ENCODE measurements at regions not wholly inside any gene's neighbourhood (a gene's known extent, or its start where the extent isn't known, plus 50 kb on each side); places are given as distances from the start of the nearest gene placed in this dataset.

GRCh38 chr4:122203407-122203806, 51.3 kb downstream of the BLTP1 start:
- Mint-ChIP-seq H3K27me3 (no peaks in the 10 kb centered on the region), H3K4me3 (no peak overlapping the region), H3K27ac (no peak overlapping the region), H3K4me1 (no peaks in the 10 kb centered on the region), H3K9me3 (no peaks in the 10 kb centered on the region)
- ATAC-seq (no peak), DNase-seq (no peak)

- no peaks in the 10 kb centered on the region for H3K9me3 Mint-ChIP-seq
- H3K27me3 Mint-ChIP-seq: no peaks in the 10 kb centered on the region
- H3K27ac Mint-ChIP-seq: peak overlapping the region in 1 of 2 donors; percentile 57
- ATAC-seq (no peak), DNase-seq (no peak)
- no peaks in the 10 kb centered on the region for H3K4me1 Mint-ChIP-seq
- no peak overlapping the region for H3K4me3 Mint-ChIP-seq
These were observed 53.6 kb downstream of the BLTP1 start for GRCh38 chr4:122205687-122206086.

- Mint-ChIP-seq H3K27ac (no peak overlapping the region), H3K9me3 (peaks cover 0 to 10% of the 10 kb centered on the region in 2 donors), H3K4me3 (no peak overlapping the region), H3K27me3 (no peaks in the 10 kb centered on the region), H3K4me1 (peaks cover 6% of the 10 kb centered on the region)
- DNase-seq: no peak
- no peak for ATAC-seq
These were observed 60.7 kb downstream of the BLTP1 start for GRCh38 chr4:122212880-122213279.

- Mint-ChIP-seq H3K9me3 (peaks cover 0 to 10% of the 10 kb centered on the region in 2 donors), H3K27me3 (no peaks in the 10 kb centered on the region), H3K4me1 (peaks cover 6% of the 10 kb centered on the region), H3K4me3 (no peak overlapping the region), H3K27ac (no peak overlapping the region)
- DNase-seq (no peak), ATAC-seq (no peak)
These were observed 66.6 kb downstream of the BLTP1 start for GRCh38 chr4:122218762-122219161.

- ATAC-seq (no peak), DNase-seq (no peak)
- no peaks in the 10 kb centered on the region for H3K27me3 Mint-ChIP-seq
- peaks cover 6% of the 10 kb centered on the region for H3K4me1 Mint-ChIP-seq
- H3K4me3 Mint-ChIP-seq: no peak overlapping the region
- H3K27ac Mint-ChIP-seq: no peak overlapping the region
- H3K9me3 Mint-ChIP-seq: peaks cover 0 to 10% of the 10 kb centered on the region in 2 donors
These were observed 67.2 kb downstream of the BLTP1 start for GRCh38 chr4:122219356-122219755.

- no peak for ATAC-seq
- Mint-ChIP-seq H3K27me3 (no peaks in the 10 kb centered on the region), H3K4me3 (no peak overlapping the region), H3K27ac (no peak overlapping the region), H3K9me3 (no peaks in the 10 kb centered on the region), H3K4me1 (peaks cover 6% of the 10 kb centered on the region)
- no peak for DNase-seq
These were observed 69.2 kb downstream of the BLTP1 start for GRCh38 chr4:122221322-122221721.

- Mint-ChIP-seq H3K4me1 (peaks cover 6% of the 10 kb centered on the region), H3K27me3 (no peaks in the 10 kb centered on the region), H3K9me3 (no peaks in the 10 kb centered on the region), H3K27ac (no peak overlapping the region), H3K4me3 (no peak overlapping the region)
- no peak for DNase-seq
- ATAC-seq: no peak
These were observed 72.2 kb downstream of the BLTP1 start for GRCh38 chr4:122224348-122224747.

GRCh38 chr4:122227202-122227601, 75.1 kb downstream of the BLTP1 start:
- H3K27me3 Mint-ChIP-seq: no peaks in the 10 kb centered on the region
- no peak overlapping the region for H3K27ac Mint-ChIP-seq
- no peak for ATAC-seq

GRCh38 chr4:122229857-122230256, 77.7 kb downstream of the BLTP1 start:
- ATAC-seq: no peak
- no peaks in the 10 kb centered on the region for H3K9me3 Mint-ChIP-seq
- H3K27me3 Mint-ChIP-seq: no peaks in the 10 kb centered on the region
- no peak for DNase-seq
- no peaks in the 10 kb centered on the region for H3K4me1 Mint-ChIP-seq
- no peak overlapping the region for H3K27ac Mint-ChIP-seq
- no peak overlapping the region for H3K4me3 Mint-ChIP-seq

More at GRCh38 chr4:122227202-122227601, 75.1 kb downstream of the BLTP1 start:
- no peaks in the 10 kb centered on the region for H3K4me1 Mint-ChIP-seq
- H3K4me3 Mint-ChIP-seq: no peak overlapping the region
- H3K9me3 Mint-ChIP-seq: no peaks in the 10 kb centered on the region
- no peak for DNase-seq

- Mint-ChIP-seq H3K27ac (no peak overlapping the region), H3K9me3 (no peaks in the 10 kb centered on the region), H3K27me3 (no peaks in the 10 kb centered on the region), H3K4me3 (no peak overlapping the region), H3K4me1 (no peaks in the 10 kb centered on the region)
- no peak for ATAC-seq
- no peak for DNase-seq
These were observed 80.5 kb downstream of the BLTP1 start for GRCh38 chr4:122232633-122233032.

GRCh38 chr4:122234686-122235085, 82.6 kb downstream of the BLTP1 start:
- Mint-ChIP-seq H3K27ac (no peak overlapping the region), H3K4me3 (no peak overlapping the region), H3K9me3 (no peaks in the 10 kb centered on the region), H3K27me3 (no peaks in the 10 kb centered on the region), H3K4me1 (no peaks in the 10 kb centered on the region)
- ATAC-seq (no peak), DNase-seq (no peak)

- no peaks in the 10 kb centered on the region for H3K9me3 Mint-ChIP-seq
- ATAC-seq: no peak
- H3K4me1 Mint-ChIP-seq: no peaks in the 10 kb centered on the region
- H3K27ac Mint-ChIP-seq: no peak overlapping the region
- H3K27me3 Mint-ChIP-seq: no peaks in the 10 kb centered on the region
- no peak for DNase-seq
- H3K4me3 Mint-ChIP-seq: no peak overlapping the region
These were observed 91.7 kb downstream of the BLTP1 start for GRCh38 chr4:122243785-122244184.

- no peak for ATAC-seq
These were observed 92.6 kb downstream of the BLTP1 start for GRCh38 chr4:122244764-122245163.

GRCh38 chr4:122246551-122246950, 94.4 kb downstream of the BLTP1 start:
- DNase-seq: no peak
- Mint-ChIP-seq H3K4me1 (no peaks in the 10 kb centered on the region), H3K4me3 (no peak overlapping the region), H3K9me3 (no peaks in the 10 kb centered on the region), H3K27ac (no peak overlapping the region), H3K27me3 (no peaks in the 10 kb centered on the region)
- no peak for ATAC-seq

More at GRCh38 chr4:122244764-122245163, 92.6 kb downstream of the BLTP1 start:
- H3K27ac Mint-ChIP-seq: no peak overlapping the region
- no peak for DNase-seq
- H3K27me3 Mint-ChIP-seq: no peaks in the 10 kb centered on the region
- H3K4me1 Mint-ChIP-seq: no peaks in the 10 kb centered on the region
- no peak overlapping the region for H3K4me3 Mint-ChIP-seq
- H3K9me3 Mint-ChIP-seq: no peaks in the 10 kb centered on the region

- no peak for ATAC-seq
- no peaks in the 10 kb centered on the region for H3K4me1 Mint-ChIP-seq
- H3K27ac Mint-ChIP-seq: no peak overlapping the region
These were observed 97.2 kb downstream of the BLTP1 start for GRCh38 chr4:122249357-122249756.

GRCh38 chr4:122252584-122252983, 100.5 kb downstream of the BLTP1 start:
- H3K4me1 Mint-ChIP-seq: no peaks in the 10 kb centered on the region
- no peak overlapping the region for H3K4me3 Mint-ChIP-seq
- ATAC-seq (no peak), DNase-seq (no peak)
- peak overlapping the region; percentile 1 to 83 for H3K27ac Mint-ChIP-seq
- no peaks in the 10 kb centered on the region for H3K27me3 Mint-ChIP-seq
- no peaks in the 10 kb centered on the region for H3K9me3 Mint-ChIP-seq

More at GRCh38 chr4:122249357-122249756, 97.2 kb downstream of the BLTP1 start:
- Mint-ChIP-seq H3K9me3 (no peaks in the 10 kb centered on the region), H3K4me3 (no peak overlapping the region), H3K27me3 (no peaks in the 10 kb centered on the region)
- no peak for DNase-seq

GRCh38 chr4:122259849-122260248, 107.7 kb downstream of the BLTP1 start:
- ATAC-seq: no peak
- no peak for DNase-seq
- Mint-ChIP-seq H3K27ac (no peak overlapping the region), H3K4me3 (no peak overlapping the region), H3K27me3 (no peaks in the 10 kb centered on the region), H3K4me1 (no peaks in the 10 kb centered on the region), H3K9me3 (no peaks in the 10 kb centered on the region)

Measured in stimulated activated naive CD8-positive, alpha-beta T cell treated with anti-CD3 and anti-CD28 coated beads, Interleukin-15, amount 100 ng/mL, for 72 hours (primary cell).